ENCODE measurements at regions not wholly inside any gene's neighbourhood (a gene's known extent, or its start where the extent isn't known, plus 50 kb on each side); places are given as distances from the start of the nearest gene placed in this dataset.

- H3K4me3 ChIP-seq (ENCODE audit: low read depth, low read length) = no peak overlapping the region
- TF ChIP-seq CTCF (conservative IDR thresholded peaks at IDR 0.05; ENCODE audit: low read depth, low read length) = peak; percentile 87
- DNase-seq (ENCODE audit: low read depth) = no peak
Observed at GRCh38 chr4:138870737-138871554, 144.6 kb upstream of the NOCT start.

- TF ChIP-seq CTCF (conservative IDR thresholded peaks at IDR 0.05; ENCODE audit: low read depth, low read length) = no peak
- DNase-seq (ENCODE audit: low read depth) = no peak
- H3K4me3 ChIP-seq (ENCODE audit: low read depth, low read length) = no peak overlapping the region
Observed at GRCh38 chr4:138869631-138870030, 145.9 kb upstream of the NOCT start.

- TF ChIP-seq CTCF (conservative IDR thresholded peaks at IDR 0.05; ENCODE audit: low read depth, low read length) = no peak
- DNase-seq (ENCODE audit: low read depth) = no peak
- H3K4me3 ChIP-seq (ENCODE audit: low read depth, low read length) = no peak overlapping the region
Observed at GRCh38 chr4:138869165-138869564, 146.4 kb upstream of the NOCT start.

- DNase-seq (ENCODE audit: low read depth) = no peak
- TF ChIP-seq CTCF (conservative IDR thresholded peaks at IDR 0.05; ENCODE audit: low read depth, low read length) = no peak
- H3K4me3 ChIP-seq (ENCODE audit: low read depth, low read length) = no peak overlapping the region
Observed at GRCh38 chr4:138868562-138868961, 147.0 kb upstream of the NOCT start.

- no peak for DNase-seq (ENCODE audit: low read depth)
- no peak overlapping the region for H3K4me3 ChIP-seq (ENCODE audit: low read depth, low read length)
- TF ChIP-seq CTCF (conservative IDR thresholded peaks at IDR 0.05; ENCODE audit: low read depth, low read length) = no peak
Observed at GRCh38 chr4:138867404-138867803, 148.2 kb upstream of the NOCT start.

GRCh38 chr4:138866314-138866713 is 149.3 kb upstream of the NOCT start:
- DNase-seq (ENCODE audit: low read depth) = no peak
- no peak for TF ChIP-seq CTCF (conservative IDR thresholded peaks at IDR 0.05; ENCODE audit: low read depth, low read length)
- no peak overlapping the region for H3K4me3 ChIP-seq (ENCODE audit: low read depth, low read length)

- no peak for TF ChIP-seq CTCF (conservative IDR thresholded peaks at IDR 0.05; ENCODE audit: low read depth, low read length)
- H3K4me3 ChIP-seq (ENCODE audit: low read depth, low read length) = no peak overlapping the region
- DNase-seq (ENCODE audit: low read depth) = no peak
Observed at GRCh38 chr4:138865765-138866164, 149.8 kb upstream of the NOCT start.

Measured in epithelial cell of proximal tubule (primary cell).